ENCODE measurements at regions not wholly inside any gene's neighbourhood (a gene's known extent, or its start where the extent isn't known, plus 50 kb on each side); places are given as distances from the start of the nearest gene placed in this dataset.
A peak's percentile ranks its signal among the peaks of the same experiment; 100 is the strongest.

GRCh38 chr4:23614284-23614892 lies 275.5 kb downstream of the PPARGC1A start:
- ATAC-seq, result peak; percentile 98
- CTCF ChIA-PET (ENCODE audit: low intra/inter-chr PET ratio, low total read pairs), result no interaction called here
- TF ChIP-seq ZMYM4 (CRISPR knock-in tag; IDR thresholded peaks at IDR 0.05) (peak; percentile 48; the same call in 1 of the 2 replicates), ZNF574 (CRISPR knock-in tag; IDR thresholded peaks at IDR 0.05) (peak; percentile 36; the same call in 1 of the 2 replicates), TFAP4 (IDR thresholded peaks at IDR 0.05; ENCODE audit: borderline replicate concordance, low read depth) (peak; percentile 45; the same call in 1 of the 2 replicates), ZNF17 (CRISPR knock-in tag; IDR thresholded peaks at IDR 0.05) (no peak), ZNF468 (CRISPR knock-in tag; IDR thresholded peaks at IDR 0.05) (no peak), STAG1 (CRISPR knock-in tag; IDR thresholded peaks at IDR 0.05) (peak; percentile 44; the same call in 1 of the 2 replicates), CERS6 (CRISPR knock-in tag; IDR thresholded peaks at IDR 0.05) (no peak), CHCHD3 (CRISPR knock-in tag; IDR thresholded peaks at IDR 0.05) (no peak), HINFP (CRISPR knock-in tag; IDR thresholded peaks at IDR 0.05; ENCODE audit: low read depth) (no peak), CTCF (CRISPR knock-in tag; IDR thresholded peaks at IDR 0.05) (peak; percentile 63), GRHL1 (CRISPR knock-in tag; conservative IDR thresholded peaks at IDR 0.05) (no peak)

More at GRCh38 chr4:23614284-23614892, 275.5 kb downstream of the PPARGC1A start:
- WGBS (ENCODE audit: low lambda C conversion rate), result 60% methylated on average over 1 of the region's 6 CpGs
- in situ Hi-C loops (cut with HindIII; ENCODE audit: extremely low pct_ligation_motif_present, low pct_unique_long_range_greater_than_20kb) (no loop called here), intact Hi-C loops (cut with micrococcal nuclease; ENCODE audit: unreplicated experiment) (loop anchor here (5.0 kb wide), 1 partner anchor 477 kb away; no protein-coding TSS in a partner anchor)
- Histone ChIP-seq H4K20me1 (ENCODE audit: insufficient read depth, low read length) (no peaks in the 10 kb centered on the region), H3K4me3 (replicated peaks in 1 of 3; ENCODE audit: insufficient read depth in 1 of 3, low read depth in 2 of 3, low read length in 3 of 3) (no peak overlapping the region), H3K9ac (ENCODE audit: insufficient read depth, low read depth, low read length) (no peak overlapping the region), H2AFZ (ENCODE audit: low read length) (no peak overlapping the region), H3K27ac (ENCODE audit: extremely low read length, insufficient read depth, low read length) (no peak overlapping the region), H3K36me3 (replicated peaks in 1 of 2; ENCODE audit: control insufficient read depth in 1 of 2, insufficient read depth in 2 of 2, low read length in 2 of 2) (no peaks in the 10 kb centered on the region), H3K4me2 (ENCODE audit: low read depth, low read length) (no peak overlapping the region), H3K27me3 (ENCODE audit: control insufficient read depth in 1 of 2, insufficient read depth in 2 of 2, low read length in 2 of 2) (no peaks in the 10 kb centered on the region), H3K9me3 (ENCODE audit: low read length) (no peaks in the 10 kb centered on the region), H3K79me2 (ENCODE audit: insufficient read depth, low read length) (no peaks in the 10 kb centered on the region), H3K4me1 (ENCODE audit: insufficient read depth, low read length) (no peaks in the 10 kb centered on the region)
- POLR2A ChIA-PET, result no interaction called here
- DNase-seq (ENCODE audit: low spot score) (peak; percentile 50), FAIRE-seq (no peak)
- BruUV-seq (replicated peaks), result no TSS peak

Measured in HepG2 (cell line).